ENCODE measurements at regions not wholly inside any gene's neighbourhood (a gene's known extent, or its start where the extent isn't known, plus 50 kb on each side); places are given as distances from the start of the nearest gene placed in this dataset.

DNA sequence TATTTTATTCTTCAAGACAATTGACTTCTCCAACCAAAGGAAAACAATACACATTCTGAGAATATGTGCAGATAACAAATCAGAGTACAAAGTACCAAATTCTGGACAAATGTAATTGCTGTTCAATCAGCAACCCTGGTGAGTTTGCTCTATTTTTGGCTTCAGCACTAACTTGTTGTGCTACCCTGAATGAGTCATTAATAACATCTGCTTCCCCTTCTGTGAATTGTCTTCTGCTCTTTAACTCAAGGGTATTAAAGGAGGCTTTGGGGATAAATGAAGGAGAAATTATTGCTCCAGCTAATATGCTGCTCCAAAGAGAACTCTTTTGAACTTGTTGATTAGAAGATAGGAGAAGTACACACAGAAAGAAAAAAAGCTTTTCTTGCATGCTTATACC lies 459.3 kb downstream of the HTR7 start:
- TF ChIP-seq, protein P1, sequence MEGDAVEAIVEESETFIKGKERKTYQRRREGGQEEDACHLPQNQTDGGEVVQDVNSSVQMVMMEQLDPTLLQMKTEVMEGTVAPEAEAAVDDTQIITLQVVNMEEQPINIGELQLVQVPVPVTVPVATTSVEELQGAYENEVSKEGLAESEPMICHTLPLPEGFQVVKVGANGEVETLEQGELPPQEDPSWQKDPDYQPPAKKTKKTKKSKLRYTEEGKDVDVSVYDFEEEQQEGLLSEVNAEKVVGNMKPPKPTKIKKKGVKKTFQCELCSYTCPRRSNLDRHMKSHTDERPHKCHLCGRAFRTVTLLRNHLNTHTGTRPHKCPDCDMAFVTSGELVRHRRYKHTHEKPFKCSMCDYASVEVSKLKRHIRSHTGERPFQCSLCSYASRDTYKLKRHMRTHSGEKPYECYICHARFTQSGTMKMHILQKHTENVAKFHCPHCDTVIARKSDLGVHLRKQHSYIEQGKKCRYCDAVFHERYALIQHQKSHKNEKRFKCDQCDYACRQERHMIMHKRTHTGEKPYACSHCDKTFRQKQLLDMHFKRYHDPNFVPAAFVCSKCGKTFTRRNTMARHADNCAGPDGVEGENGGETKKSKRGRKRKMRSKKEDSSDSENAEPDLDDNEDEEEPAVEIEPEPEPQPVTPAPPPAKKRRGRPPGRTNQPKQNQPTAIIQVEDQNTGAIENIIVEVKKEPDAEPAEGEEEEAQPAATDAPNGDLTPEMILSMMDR (IDR thresholded peaks at IDR 0.05), result no peak
- no peak for TF ChIP-seq POLR2AphosphoS5 (IDR thresholded peaks at IDR 0.05)
